GM11168 (cell line): ENCODE measurements at regions not wholly inside any gene's neighbourhood (a gene's known extent, or its start where the extent isn't known, plus 50 kb on each side); places are given as distances from the start of the nearest gene placed in this dataset.

Source experiments
- in situ Hi-C: fragments of 300-500 bp; cut with MboI; formaldehyde crosslinking; loops from one replicate; pipeline ENCODE4 v1.12.0; 2022; ENCODE audit warnings: low sequenced_read_pairs; ENCODE audit not compliant: unreplicated experiment

GRCh38 chr2:76469066-76469465, 758.4 kb upstream of the GCFC2 start:
- in situ Hi-C loops: no loop called here

DNA sequence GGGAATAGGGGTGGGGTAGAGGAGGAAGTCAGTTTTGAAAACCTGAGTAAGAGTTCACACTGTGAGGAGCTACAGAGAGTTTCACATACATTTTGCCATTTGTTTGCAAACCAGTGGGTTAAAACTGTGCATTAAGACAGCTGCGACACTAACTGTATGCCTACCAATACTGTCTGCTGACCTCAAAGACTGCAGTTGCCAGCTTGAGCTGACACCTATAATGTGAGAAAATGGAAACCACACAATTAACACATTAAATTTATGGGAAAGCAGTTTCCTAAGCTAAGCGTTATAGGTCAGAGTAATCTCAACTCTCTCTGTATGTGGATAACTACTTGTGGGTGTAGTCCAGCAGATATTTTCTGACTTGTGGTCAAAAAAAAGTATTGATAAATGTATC, 756.6 kb upstream of the GCFC2 start:
- in situ Hi-C loops: no loop called here

DNA sequence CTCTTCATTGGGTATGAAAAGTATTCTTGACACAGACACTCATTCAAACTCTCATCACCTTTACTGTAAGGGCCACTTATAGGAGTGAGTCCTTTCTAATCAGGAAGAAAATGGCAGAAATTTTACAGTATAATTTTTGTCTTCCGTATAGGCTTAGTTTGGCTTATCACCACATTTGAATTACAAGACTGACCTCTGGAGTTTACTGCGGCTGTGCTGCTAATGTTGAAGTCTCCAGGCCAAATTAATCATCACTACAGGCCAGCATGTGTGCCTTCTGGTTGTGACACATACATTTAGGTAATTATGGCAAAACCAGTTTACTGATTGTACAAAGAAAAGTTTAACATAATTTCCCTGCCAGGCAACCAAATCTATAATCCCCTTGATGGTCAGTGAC, 753.6 kb upstream of the GCFC2 start:
- in situ Hi-C loops: no loop called here

- in situ Hi-C loops: no loop called here
Observed at GRCh38 chr2:76461431-76461830, 750.7 kb upstream of the GCFC2 start.

- in situ Hi-C loops: no loop called here
Observed at GRCh38 chr2:76455910-76456309, 745.2 kb upstream of the GCFC2 start.

DNA sequence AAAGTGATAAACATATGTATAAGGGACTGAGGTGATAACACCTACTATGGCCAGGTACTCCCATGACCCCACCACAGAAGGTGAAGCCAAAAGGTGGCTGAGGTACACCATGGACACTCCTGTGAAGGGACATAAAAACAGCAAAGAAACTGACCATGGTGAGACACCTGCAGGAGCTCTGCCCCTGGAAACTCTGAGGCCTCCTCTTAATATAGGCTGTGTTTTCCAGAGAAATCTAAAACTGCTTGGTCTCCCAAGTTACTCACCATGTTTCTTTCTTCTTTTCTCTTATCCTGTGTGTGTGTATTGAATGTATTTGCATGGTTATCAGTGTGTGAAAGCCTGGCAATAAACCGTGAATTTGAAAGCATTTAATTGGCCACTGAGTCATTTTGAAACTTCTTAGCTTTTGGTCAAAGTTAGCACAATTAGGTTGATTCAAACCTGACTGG, 739.3 kb upstream of the GCFC2 start:
- in situ Hi-C loops: no loop called here

DNA sequence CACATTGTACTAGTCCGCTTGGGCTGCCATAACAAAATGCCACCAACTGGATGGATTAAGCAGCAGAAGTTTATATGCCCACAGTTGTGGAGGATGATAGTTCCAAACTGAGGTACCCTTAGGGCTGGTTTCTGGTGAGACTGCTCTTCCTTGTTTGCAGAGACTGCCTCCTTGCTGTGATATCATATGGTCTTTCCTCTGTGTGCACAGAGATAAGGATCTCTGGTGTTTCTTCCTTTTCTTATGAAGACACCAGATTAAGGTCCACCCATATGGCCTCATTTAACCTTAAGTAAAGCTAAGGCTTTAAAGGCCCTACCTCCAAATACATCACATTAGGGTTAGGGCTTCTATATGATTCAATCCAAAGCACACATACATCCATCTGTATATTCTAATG, 738.2 kb upstream of the GCFC2 start:
- in situ Hi-C loops: no loop called here

DNA sequence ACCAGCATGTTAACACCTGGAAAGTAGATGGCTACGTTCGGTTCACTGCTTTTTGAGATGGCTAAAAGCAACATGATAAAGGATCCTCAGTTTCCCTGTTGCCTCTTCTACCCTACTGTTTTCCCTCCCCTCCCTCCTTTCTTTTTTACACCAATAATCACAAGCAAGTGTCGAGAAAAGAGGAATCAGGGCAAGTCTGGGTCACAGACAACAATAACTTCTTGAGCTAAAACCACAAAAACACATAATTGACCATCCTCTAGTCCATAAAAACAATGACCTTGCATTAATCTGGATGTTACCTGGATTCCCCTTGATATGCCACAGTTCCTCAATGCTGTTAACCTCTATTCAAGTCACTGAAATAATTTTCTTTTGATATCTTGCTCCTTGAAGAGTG, 736.6 kb upstream of the GCFC2 start:
- in situ Hi-C loops: no loop called here

GRCh38 chr2:76446872-76447271, 736.2 kb upstream of the GCFC2 start:
- in situ Hi-C loops: no loop called here

- in situ Hi-C loops: no loop called here
Observed at GRCh38 chr2:76445880-76446279, 735.2 kb upstream of the GCFC2 start.

DNA sequence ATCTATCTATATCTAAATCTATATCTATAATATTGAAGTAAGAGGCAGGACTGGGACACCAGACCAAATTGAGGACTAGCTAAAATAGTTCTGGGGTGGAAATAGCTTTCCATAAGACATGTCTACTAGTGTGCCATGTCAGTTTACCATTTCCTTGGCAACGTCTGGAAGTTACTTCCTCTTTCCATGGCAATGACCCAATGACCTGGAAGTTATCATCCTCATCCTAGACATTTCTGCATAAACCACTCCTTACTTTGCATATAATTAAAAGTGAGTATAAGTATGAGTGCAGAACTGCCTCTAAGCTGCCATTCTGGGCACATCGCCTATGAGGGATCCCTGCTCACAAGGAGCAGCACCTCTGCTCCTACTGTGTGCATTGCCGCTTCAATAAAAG, 734.0 kb upstream of the GCFC2 start:
- in situ Hi-C loops: no loop called here

DNA sequence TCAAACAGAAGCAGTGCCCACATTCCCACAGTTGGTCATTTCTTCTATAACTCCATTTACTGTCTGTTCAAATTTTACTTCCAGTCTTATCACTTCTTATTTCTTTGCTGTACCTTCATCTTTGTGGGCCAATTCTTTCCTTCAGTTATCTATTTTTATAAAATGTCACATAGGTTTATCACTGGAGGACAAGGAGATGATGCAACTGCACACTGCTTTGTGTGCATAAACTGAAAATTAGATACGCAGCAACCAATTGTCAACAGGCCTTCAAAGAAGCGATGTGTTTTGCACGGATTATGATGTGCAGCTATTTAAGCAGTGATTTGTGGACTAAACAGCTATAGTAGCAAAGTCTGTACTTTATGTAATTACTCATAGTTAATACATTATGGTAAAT, 726.8 kb upstream of the GCFC2 start:
- in situ Hi-C loops: no loop called here

DNA sequence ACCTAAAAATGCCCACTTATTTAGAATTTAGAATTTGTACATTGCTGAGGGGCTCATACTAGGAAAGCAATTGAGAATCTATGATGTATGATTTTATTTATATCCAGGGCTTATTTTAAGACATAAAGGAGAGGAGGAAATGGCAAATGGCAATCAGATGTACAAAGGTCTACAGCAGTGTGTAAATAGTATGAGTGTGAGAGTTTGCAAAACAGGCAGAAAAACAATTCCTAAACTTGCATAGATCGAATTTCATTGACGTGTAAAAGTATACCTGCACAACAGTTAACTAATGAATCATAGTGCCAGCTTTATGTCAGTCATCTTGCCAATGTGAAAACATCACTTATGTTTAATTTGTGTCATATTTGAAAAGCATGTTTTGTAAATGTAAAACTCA, 718.7 kb upstream of the GCFC2 start:
- in situ Hi-C loops: no loop called here

GRCh38 chr2:76427452-76427851, 716.7 kb upstream of the GCFC2 start:
- in situ Hi-C loops: no loop called here

DNA sequence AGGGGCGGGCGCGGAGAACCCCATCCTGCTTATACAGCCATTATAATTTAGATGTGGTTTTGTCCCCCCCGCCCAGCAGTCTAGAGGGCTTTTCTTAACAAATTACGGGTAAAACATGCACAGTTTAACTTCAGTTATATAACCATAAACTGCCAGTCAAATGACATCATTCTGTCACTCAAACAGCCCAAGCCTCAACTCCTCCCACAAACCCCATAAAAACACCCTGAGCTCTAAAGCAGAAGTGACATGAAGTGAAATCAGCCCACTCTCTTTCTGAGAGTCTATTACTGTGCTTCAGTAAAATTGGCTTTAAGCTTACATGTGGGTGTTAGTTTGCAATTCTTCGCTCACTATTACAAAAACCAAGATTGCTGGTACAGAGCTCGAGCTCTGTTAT, 705.1 kb upstream of the GCFC2 start:
- in situ Hi-C loops: no loop called here

DNA sequence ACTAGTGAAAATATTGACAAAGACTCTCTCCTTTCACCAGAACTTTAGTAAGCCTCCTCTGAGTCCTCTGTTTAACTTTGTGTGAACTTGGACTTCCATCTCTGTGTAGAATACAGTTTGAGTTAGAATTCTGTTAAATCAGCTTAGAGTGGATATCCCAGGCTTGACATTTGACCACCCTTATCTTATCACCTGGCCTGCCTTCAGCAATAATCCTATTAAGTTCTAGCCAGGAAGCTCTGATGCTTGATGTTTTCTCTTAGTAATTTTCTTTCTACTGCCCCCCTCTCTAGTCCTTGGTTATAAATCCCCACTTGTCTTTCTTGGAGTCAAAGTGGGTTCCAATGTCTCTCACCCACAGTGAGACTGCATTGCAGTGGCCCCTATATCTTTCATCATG, 702.7 kb upstream of the GCFC2 start:
- in situ Hi-C loops: no loop called here

- in situ Hi-C loops: no loop called here
Observed at GRCh38 chr2:76406134-76406855, 695.6 kb upstream of the GCFC2 start.

DNA sequence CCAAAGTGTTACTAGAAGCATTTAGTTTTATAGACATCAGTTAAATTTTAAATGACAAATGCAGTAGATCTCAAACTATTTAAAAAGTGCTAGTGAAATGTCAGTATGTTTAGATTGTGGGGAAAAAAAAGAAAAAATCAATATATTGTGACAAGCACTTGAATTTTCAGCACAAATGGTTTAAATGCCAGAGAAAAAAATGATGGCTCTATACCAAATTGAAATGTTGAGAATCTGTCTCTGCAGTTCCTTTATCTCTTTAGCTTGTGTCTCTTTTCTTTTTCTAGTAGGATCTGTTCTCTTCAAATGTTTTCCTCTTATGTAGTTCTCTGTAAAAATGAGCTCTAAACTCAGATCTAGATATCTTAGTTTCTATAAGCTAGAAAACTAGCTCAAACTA, 682.6 kb upstream of the GCFC2 start:
- in situ Hi-C loops: no loop called here

GRCh38 chr2:76391678-76392077, 681.0 kb upstream of the GCFC2 start:
- in situ Hi-C loops: no loop called here

DNA sequence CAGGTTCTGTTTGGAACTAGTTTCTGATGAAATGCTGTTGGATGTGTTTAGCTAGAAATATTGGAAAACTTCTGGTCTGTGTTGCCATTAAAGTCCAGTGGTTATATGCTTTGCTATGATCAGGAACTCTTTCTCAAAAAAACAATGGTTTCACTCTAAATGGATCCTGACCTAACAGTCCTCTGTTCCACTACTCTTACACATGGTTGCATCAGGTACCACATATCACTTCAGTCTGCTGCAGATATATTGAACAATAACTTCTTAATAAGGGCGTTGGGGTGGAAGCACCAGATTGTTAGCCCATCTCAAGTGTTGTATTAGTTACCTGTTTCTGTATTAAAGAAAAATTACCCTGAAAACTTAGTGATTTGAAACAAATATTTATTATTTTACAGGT, 676.6 kb upstream of the GCFC2 start:
- in situ Hi-C loops: no loop called here

DNA sequence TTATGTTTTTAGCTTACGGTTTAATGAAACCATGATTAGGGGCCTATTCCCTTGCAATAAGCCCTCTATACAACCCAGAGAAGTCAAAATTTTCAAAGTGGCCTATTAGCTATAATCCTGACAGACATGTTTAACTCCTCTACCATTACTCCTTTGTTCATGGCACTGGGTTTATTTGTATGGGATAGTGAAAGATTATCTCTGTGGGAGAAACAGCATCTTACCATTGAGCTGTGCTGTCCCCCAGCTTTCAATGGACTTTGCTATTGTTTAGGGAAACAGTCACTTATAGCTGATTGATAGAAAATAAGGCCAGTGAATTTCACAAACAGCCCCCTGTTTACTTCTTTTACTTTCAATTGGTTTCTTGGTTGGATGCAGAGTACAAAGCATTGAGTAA, 675.2 kb upstream of the GCFC2 start:
- in situ Hi-C loops: no loop called here

DNA sequence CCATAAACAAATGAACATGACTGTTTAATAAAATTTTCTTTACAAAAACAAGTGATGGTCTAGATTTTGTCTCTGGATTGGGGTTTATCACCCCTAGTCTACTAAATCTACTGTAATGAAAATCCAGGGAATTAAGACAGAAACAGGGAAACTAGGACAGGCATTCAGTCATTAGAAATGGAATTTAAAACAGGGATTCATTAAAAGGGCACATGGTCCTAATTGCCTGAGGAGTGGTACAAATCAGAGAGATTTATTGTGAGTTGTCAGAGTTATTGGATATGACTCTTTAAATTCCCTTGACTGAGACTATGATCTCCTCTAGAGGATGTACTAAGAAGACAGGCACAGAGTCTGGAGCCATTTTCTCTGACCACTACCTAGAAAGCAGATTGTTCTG, 670.9 kb upstream of the GCFC2 start:
- in situ Hi-C loops: no loop called here

DNA sequence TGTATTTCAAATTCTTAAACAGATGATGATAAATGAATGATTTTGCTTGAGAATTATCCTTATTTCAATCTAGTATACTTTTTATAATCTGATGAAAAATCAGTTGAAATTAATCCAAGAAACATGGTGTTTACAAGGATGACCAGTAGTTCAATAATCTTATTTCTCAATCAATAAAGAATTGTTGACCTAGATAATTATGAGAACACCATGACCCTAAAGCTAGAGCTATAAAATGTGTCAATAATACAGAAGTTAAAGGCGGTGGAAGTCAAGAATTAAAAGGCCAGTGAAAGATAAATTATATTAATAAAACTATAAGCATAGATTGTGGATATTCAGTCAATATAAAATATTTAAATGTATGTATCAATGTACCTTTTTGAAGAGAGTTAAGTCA, 667.4 kb upstream of the GCFC2 start:
- in situ Hi-C loops: no loop called here
